Esophagus muscularis mucosa (tissue), 4 donors: ENCODE measurements at regions not wholly inside any gene's neighbourhood (a gene's known extent, or its start where the extent isn't known, plus 50 kb on each side); places are given as distances from the start of the nearest gene placed in this dataset.

Experiments used
- EP300 ChIP-seq: sonication (generic); formaldehyde crosslinking; IDR thresholded peaks from one replicate; pipeline ENCODE4 v1.6.1; 2017; ENCODE audit warnings: antibody characterized with exemption
- POLR2AphosphoS5 ChIP-seq, 2 donors: sonication (generic); formaldehyde crosslinking; IDR thresholded peaks; one replicate each; pipeline ENCODE4 v1.6.1; 2017; ENCODE audit warnings: antibody characterized with exemption in 2 of 2
- TF ChIP-seq, protein P1 (sequence below), 3 experiments: fragments of 200-600 bp in 2 of 3; fragments of 450-650 bp in 1 of 3; sonication (generic) in 2 of 3; IDR thresholded peaks; one replicate each; pipeline ENCODE4 v1.5.1; 2017 to 2019; ENCODE audit warnings: antibody characterized with exemption in 3 of 3, mild to moderate bottlenecking in 2 of 3, moderate library complexity in 1 of 3

DNA sequence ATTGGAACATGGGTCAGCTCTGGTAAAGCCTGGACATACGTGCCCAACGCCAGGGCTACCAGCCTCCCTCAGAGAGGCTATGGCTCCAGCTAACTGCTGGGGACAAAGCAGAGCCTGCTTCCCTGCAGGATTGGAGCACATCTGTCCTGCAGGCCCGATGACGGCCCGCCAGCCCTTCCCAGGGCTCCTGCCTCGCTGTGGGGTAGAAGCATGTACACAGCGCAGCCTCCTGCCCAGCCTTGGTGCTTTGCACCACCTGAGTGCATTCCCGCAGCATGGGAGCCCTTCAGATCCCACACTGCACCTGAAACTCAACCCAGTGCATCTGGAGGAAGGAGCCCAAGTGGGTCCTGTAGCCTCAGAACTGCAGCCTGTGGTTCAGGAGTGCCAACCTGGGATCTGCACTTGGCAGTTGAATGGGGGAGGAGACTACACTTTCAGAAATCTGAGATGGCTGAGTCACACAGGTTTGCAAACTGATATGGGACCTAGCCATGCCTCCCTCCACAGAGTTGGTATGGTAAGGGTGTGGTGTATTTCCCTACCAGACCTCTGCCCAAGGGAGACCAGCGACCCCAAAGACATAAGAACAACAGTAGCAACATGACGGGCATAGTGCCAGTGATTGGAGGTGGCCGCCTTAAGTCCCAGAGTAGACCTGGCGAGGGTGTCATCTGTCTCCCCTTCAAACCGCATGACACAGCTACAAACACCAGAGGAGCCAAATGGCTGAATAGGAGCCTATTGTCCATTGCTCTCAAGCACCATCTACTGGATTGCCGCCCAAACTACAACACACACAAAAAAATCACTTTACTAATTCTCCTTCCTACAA is 273.9 kb upstream of the MIS18BP1 start:
- TF ChIP-seq, protein P1, sequence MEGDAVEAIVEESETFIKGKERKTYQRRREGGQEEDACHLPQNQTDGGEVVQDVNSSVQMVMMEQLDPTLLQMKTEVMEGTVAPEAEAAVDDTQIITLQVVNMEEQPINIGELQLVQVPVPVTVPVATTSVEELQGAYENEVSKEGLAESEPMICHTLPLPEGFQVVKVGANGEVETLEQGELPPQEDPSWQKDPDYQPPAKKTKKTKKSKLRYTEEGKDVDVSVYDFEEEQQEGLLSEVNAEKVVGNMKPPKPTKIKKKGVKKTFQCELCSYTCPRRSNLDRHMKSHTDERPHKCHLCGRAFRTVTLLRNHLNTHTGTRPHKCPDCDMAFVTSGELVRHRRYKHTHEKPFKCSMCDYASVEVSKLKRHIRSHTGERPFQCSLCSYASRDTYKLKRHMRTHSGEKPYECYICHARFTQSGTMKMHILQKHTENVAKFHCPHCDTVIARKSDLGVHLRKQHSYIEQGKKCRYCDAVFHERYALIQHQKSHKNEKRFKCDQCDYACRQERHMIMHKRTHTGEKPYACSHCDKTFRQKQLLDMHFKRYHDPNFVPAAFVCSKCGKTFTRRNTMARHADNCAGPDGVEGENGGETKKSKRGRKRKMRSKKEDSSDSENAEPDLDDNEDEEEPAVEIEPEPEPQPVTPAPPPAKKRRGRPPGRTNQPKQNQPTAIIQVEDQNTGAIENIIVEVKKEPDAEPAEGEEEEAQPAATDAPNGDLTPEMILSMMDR (IDR thresholded peaks at IDR 0.05), result peak in 2 of 3 experiments; percentile 12 to 42
- no peak for TF ChIP-seq EP300
- TF ChIP-seq POLR2AphosphoS5 (IDR thresholded peaks at IDR 0.05), result no peak
